ENCODE measurements at regions not wholly inside any gene's neighbourhood (a gene's known extent, or its start where the extent isn't known, plus 50 kb on each side); places are given as distances from the start of the nearest gene placed in this dataset.
"Not testable (repeated sequence)": the region's sequence is repeated elsewhere in the genome, so short reads cannot be mapped to it uniquely, and the experiment has no call there.

DNA sequence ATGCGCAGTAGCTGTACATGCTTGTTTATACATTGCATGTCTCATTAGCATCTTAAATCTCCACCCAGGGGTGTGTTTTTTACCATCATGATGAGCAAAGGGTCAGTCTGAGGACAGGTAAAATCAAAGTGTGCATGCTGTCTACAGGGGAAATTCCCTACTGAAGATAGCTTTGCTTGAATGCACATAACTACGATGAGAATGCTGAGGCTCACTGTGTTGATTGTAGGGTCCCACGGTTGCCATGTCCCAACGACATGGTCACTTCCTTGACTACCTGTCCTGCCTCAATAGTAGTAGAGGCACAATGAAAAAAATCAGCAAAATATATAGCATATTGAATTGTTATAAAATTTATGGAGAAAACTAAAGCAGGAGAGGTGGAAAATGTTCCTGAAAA, 95.6 kb upstream of the TUSC1 start:
- intact Hi-C loops (cut with micrococcal nuclease): loop anchor here (5.0 kb wide), 1 partner anchor 522 kb away; no protein-coding TSS in a partner anchor

DNA sequence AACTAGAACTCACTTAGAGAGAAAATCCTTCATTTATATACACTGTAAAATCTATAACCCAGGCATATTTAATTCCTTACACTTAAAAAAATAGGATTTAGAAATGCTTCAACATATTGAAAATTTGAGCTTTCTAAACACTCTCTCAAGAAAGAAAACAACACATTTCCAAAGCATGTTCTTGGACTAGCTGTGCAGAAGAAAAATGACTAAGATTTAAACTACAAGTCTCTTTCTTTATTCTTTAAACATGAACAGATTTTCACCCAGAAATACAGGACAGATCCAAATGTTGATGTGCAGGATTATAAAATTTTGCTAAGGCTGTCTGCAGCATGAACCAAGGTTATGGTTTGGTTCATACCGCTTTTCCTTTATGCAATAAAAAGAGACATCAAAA, 77.7 kb upstream of the TUSC1 start:
- intact Hi-C loops (cut with micrococcal nuclease): no loop called here

DNA sequence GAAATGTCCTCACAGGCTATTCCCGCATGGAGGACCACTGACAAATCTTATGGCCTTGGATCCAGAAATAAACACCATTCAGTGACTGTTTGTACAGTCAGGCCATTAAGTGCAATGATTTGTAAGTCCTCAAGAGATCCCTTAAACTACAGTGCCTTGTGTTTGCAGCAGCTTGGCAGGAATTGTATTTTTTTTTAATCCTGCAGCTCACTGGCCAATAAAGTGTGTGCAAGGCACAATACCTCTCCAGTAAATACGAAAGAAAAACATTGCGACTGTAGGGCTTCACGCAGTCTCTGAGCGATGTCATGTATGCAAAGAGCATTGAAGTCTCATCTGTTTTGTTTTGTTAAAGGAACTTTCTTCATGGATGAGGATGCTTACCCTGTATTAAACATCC, 74.2 kb upstream of the TUSC1 start:
- intact Hi-C loops (cut with micrococcal nuclease): no loop called here

DNA sequence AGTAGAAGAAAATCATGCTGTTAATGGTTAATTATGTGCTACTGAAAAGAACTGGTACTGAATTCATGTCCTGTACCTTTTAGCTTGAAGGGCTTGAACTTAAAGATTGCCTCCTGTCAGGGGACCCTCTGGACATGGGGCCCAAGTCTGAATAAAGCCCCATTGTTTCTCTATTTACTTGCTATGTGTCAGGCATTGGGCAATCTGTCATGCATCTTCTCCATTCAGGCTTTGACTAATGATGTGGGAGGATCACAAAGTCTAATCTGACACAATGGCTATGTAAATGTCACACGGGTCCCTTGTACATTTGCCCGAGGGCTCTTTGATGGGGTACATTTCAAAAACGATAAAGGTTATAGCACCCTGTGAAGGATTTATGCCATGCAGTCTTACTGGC, 64.0 kb upstream of the TUSC1 start:
- intact Hi-C loops (cut with micrococcal nuclease): no loop called here

DNA sequence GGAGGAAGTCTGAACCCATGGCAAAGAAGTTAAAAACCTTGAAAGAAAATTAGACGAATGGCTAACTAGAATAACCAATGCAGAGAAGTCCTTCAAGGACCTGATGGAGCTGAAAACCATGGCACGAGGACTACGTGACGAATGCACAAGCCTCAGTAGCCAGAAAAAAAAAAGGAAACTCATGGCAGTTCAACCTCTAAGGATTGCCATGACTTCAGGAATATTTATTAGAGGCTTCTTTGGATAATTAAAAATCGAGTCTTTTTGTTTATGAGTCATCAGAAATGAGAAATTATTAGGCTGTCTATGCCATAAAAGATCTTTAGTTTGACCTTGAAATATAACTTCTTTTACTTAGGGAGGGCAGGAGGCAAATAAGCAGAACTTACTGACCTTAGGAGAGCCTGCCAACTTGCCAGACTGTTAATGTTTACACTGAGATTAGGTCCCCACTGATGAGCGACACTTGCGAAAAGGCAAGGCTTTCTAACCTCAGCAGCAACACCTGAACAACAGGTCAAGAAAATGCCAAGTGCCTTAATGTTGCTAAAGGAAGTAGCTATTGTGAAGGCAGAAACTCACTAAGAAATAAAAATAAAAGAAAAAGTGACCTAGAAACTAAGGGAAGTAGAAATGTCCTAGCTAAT, 55.2 kb upstream of the TUSC1 start:
- intact Hi-C loops (cut with micrococcal nuclease): no loop called here

DNA sequence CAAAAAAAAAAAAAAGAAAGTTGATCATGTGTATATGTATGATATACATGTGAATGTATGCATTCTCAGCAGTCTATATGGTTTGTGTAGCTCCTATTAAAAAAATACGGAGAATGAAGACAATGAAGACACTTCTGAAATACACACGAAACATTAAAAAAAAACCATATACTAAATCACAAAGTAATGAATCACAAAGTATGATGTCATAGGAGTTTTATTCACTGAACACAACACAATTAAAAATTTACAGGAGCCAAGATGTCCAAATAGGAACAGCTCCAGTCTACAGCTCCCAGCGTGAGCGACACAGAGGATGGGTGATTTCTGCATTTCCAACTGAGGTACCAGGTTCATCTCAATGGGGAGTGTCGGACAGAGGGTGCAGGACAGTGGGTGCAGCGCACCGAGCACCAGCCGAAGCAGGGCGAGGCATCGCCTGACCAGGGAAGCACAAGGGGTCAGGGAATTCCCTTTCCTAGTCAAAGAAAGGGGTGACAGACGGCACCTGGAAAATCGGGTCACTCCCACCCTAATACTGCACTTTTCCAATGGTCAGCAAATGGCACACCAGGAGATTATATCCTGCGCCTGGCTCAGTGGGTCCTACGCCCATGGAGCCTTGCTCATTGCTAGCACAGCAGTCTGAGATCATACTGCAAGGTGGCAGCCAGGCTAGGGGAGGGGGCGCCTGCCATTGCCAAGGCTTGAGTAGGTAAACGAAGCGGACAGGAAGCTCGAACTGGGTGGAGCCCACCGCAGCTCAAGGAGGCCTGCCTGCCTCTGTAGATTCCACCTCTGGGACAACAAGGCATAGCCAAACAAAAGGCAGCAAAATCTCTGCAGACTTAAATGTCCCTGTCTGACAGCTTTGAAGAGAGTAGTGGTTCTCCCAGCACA, 53.9 kb upstream of the TUSC1 start:
- intact Hi-C loops (cut with micrococcal nuclease): not testable (repeated sequence)

Data from T-helper 1 cell treated with Interleukin-12 subunit alpha and Interleukin-12 subunit beta and Interleukin-4 antibody, amounts not matched to agents 30 ng/mL and 1 ng/mL, for 36 hours (primary cell).